T-helper 17 cell (primary cell): ENCODE measurements at regions not wholly inside any gene's neighbourhood (a gene's known extent, or its start where the extent isn't known, plus 50 kb on each side); places are given as distances from the start of the nearest gene placed in this dataset.
"Not testable (repeated sequence)": the region's sequence is repeated elsewhere in the genome, so short reads cannot be mapped to it uniquely, and the experiment has no call there.

Source experiments
- ATAC-seq: fragments of 150-1000 bp; cut with Tn5 transposase; 2 replicates; pipeline ENCODE4 v1.10.0; 2021; ENCODE audit warnings: mild to moderate bottlenecking, moderate library complexity
- DNase-seq, 3 donors: peaks; one replicate each; pipeline versions ENCODE4 v3.0.0 to v3.0.0-alpha.2; 2020 to 2021
- H3K9me3 ChIP-seq: one replicate; pipeline ENCODE4 v1.7.0; 2013; ENCODE audit warnings: low read length, mild to moderate bottlenecking; ENCODE audit not compliant: control insufficient read depth, poor library complexity, severe bottlenecking
- H3K27ac Mint-ChIP-seq: one replicate; pipeline ENCODE4 v1.8.0; 2022; ENCODE audit warnings: mild to moderate bottlenecking, moderate library complexity, mixed read lengths
- H3K27me3 Mint-ChIP-seq: one replicate; pipeline ENCODE4 v1.8.0; 2022; ENCODE audit warnings: mixed read lengths
- H3K36me3 Mint-ChIP-seq: one replicate; pipeline ENCODE4 v1.8.0; 2022; ENCODE audit warnings: low read depth, mixed read lengths
- H3K4me1 Mint-ChIP-seq: one replicate; pipeline ENCODE4 v1.8.0; 2022; ENCODE audit warnings: mild to moderate bottlenecking, mixed read lengths
- H3K4me3 Mint-ChIP-seq: one replicate; pipeline ENCODE4 v1.8.0; 2022; ENCODE audit warnings: mild to moderate bottlenecking, moderate library complexity, mixed read lengths

DNA sequence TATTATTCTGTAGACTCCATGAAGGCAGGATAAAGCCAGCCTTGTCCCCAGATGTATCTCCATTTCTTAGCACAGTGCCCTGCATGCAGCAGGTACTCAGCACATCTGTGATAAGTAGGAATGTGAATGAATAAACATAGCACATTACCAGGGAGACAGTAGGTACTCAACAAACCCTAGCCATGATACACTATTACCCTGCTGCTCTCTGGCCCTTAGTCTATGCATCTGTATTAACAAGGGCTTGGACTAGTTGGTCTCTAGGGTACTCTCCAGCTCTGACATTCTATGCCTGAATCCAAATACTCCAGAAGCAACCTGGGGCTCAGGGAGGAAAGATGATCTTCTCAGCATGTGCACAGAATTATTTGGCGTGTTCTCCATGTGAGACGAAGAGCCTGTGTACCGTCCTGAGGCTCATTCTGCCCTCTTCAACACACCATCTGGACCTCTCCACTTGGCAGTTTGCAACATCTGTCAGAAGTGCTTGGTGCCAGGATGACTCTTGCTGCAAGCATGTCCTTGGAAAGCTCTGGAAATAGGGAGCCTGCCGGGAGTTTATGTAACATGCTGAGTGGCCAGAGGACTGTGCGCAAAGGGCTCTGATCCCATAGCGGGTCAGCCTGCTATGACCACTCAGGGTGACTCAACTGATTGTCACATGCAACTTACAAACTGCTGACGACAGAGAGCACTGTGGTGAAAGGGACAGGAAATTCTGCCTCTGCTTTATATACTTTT lies 228.2 kb upstream of the USP24 start:
- no peak for ATAC-seq
- H3K27me3 Mint-ChIP-seq, result peaks cover 27% of the 10 kb centered on the region
- H3K4me3 Mint-ChIP-seq, result no peak overlapping the region
- no peaks in the 10 kb centered on the region for H3K36me3 Mint-ChIP-seq
- H3K4me1 Mint-ChIP-seq, result no peaks in the 10 kb centered on the region
- H3K9me3 ChIP-seq, result no peaks in the 10 kb centered on the region
- DNase-seq, result no peak
- no peak overlapping the region for H3K27ac Mint-ChIP-seq

DNA sequence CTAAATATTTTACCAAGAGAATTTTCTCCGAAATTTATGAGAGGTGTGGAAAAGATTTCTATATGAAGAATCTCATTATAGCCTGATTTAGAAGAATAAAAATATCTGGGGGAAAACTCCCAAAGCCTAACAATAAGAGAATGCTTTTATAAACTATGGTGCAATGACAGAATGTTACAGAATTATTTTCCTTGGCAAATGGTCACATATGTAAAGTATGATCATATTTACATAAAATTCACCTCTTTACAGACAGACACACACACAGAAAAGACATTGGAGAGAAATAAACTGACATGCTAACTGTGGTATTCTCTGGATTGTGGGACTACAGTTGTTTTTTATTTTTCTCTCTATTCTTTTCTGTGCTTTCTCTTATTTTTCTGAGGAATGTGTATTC lies 226.3 kb upstream of the USP24 start:
- peaks cover 23% of the 10 kb centered on the region for H3K27me3 Mint-ChIP-seq
- no peak overlapping the region for H3K27ac Mint-ChIP-seq
- no peak overlapping the region for H3K4me3 Mint-ChIP-seq
- no peak for DNase-seq
- no peak for ATAC-seq
- no peaks in the 10 kb centered on the region for H3K36me3 Mint-ChIP-seq
- no peaks in the 10 kb centered on the region for H3K9me3 ChIP-seq
- H3K4me1 Mint-ChIP-seq, result no peaks in the 10 kb centered on the region

DNA sequence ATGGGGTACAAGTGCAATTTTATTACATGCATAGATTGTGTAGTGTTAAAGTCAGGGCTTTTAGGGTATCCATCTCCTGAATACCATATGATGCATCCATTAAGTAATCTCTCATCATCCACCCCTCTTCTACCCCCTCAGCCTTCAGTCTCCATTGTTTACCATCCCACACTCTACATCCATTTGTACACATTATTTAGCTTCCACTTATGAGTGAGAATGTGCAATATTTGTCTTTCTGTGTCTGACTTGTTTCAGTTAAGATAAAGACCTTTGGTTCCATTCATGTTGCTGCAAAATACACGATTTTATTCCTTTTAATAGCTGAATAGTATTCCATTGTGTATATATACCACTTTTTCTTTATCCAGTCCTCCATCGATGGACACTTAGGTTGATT lies 222.5 kb upstream of the USP24 start:
- Mint-ChIP-seq H3K36me3 (no peaks in the 10 kb centered on the region), H3K4me3 (no peak overlapping the region), H3K4me1 (no peaks in the 10 kb centered on the region)

DNA sequence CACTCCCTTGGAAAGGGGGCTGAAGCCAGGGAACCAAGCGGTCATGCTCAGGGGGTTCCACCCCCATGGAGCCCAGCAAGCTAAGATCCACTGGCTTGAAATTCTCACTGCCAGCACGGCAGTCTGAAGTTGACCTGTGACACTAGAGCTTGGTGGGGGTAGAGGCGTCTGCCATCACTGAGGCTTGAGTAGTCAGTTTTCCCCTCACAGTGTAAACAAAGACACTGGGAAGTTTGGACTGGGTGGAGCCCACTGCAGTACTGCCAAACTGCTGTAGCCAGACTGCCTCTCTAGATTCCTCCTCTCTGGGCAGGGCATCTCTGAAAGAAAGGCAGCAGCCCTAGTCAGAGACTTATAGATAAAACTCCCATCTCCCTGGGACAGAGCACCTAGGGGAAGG lies 215.6 kb upstream of the USP24 start:
- peaks cover 61% of the 10 kb centered on the region for H3K27me3 Mint-ChIP-seq
- not testable (repeated sequence) for DNase-seq

More for the DNA sequence above, 222.5 kb upstream of the USP24 start:
- Mint-ChIP-seq H3K27me3 (peaks cover 6% of the 10 kb centered on the region), H3K27ac (no peak overlapping the region)
- ATAC-seq, result no peak
- DNase-seq, result no peak
- no peaks in the 10 kb centered on the region for H3K9me3 ChIP-seq

DNA sequence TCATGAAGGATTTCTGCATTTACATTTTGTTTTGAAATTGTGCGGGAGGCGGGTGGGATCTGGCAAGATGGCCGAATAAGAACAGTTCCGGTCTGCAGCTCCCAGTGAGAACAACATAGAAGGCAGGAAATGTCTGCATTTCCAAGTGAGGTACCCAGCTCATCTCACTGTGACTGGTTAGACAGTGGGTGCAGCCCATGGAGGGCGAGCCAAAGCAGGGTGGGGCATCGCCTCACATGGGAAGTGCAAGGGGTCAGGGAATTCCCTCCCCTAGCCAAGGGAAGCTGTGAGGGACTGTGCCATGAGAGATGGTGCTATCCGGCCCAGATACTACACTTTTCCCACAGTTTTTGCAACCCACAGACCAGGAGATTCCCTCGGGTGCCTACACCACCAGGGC lies 215.0 kb upstream of the USP24 start:
- not testable (repeated sequence) for ATAC-seq, H3K36me3 Mint-ChIP-seq, H3K4me3 Mint-ChIP-seq, H3K9me3 ChIP-seq, H3K27ac Mint-ChIP-seq, H3K4me1 Mint-ChIP-seq, DNase-seq
- H3K27me3 Mint-ChIP-seq, result peaks cover 61% of the 10 kb centered on the region

More for the DNA sequence above, 215.6 kb upstream of the USP24 start:
- not testable (repeated sequence) for H3K27ac Mint-ChIP-seq, ATAC-seq, H3K4me1 Mint-ChIP-seq, H3K9me3 ChIP-seq, H3K4me3 Mint-ChIP-seq, H3K36me3 Mint-ChIP-seq

DNA sequence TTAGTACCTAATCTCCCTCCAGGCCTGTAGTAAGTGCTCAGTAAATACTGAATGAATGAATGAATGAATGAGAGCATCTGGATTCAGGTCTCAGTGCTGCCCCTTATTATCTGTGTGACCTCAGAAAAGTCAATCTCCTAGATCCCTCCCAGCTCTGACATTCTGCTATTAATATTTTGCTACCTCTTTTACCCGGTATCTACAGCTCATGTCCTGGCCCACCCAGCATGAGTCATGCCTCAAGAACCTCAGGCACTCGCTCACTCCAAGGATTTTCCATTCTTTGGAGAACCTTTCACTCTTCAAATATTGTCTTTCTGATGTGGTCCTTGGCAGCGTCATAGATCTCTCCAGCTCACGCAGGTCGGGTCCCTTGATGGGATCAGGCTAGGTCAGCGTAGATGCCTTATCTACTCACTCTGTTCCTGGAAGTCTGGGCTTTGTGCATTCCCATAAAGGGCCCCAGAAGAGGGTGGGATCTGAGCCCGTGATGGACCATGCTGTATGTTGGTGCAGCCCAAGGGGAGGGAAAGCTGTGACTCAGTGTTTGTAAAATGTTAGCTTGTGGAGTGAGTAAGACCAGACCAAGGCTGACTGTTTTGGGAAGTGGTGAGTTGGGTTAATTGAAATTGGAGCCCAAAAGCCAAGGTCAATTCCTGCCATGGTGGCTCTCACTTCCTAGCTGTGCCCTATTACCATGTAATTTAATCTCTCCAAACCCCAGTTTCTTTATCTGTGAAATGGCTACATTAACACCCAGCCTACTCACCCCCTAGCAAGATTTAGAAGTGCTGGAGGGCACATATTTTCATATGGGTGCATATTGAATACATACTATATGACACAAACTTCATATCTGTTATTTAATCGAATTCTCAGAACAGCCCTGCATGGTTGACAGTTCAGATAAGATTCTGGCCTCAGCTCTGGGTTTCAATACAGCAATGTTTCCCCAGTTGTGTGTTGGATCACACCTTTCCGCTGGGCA lies 214.1 kb upstream of the USP24 start:
- ATAC-seq (no peak), DNase-seq (no peak)
- Mint-ChIP-seq H3K36me3 (no peaks in the 10 kb centered on the region), H3K27me3 (peaks cover 61% of the 10 kb centered on the region), H3K4me1 (no peaks in the 10 kb centered on the region), H3K27ac (no peak overlapping the region), H3K4me3 (no peak overlapping the region)
- no peaks in the 10 kb centered on the region for H3K9me3 ChIP-seq

DNA sequence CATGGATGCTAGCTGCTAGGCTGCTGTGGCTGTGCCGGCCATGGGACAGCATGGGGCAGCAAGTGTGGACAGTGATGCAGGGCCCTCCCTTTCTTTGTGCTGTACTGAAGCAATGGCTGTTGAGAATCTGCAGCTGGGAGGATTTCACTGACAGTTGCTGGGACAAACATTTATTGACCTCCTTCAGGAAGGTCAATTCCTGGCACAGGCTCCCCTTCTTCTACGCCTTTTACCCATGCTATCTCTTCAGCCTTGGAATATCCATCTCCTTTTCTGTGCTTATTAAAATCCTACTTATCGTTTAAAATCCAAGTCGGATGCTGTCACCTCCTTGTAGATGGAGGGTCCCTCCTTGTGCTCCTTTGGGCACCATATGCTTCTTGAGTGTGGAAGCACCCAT lies 213.1 kb upstream of the USP24 start:
- Mint-ChIP-seq H3K27ac (no peak overlapping the region), H3K27me3 (peaks cover 60% of the 10 kb centered on the region), H3K4me1 (no peaks in the 10 kb centered on the region), H3K36me3 (no peaks in the 10 kb centered on the region), H3K4me3 (no peak overlapping the region)
- no peaks in the 10 kb centered on the region for H3K9me3 ChIP-seq
- DNase-seq, result no peak
- ATAC-seq, result no peak

DNA sequence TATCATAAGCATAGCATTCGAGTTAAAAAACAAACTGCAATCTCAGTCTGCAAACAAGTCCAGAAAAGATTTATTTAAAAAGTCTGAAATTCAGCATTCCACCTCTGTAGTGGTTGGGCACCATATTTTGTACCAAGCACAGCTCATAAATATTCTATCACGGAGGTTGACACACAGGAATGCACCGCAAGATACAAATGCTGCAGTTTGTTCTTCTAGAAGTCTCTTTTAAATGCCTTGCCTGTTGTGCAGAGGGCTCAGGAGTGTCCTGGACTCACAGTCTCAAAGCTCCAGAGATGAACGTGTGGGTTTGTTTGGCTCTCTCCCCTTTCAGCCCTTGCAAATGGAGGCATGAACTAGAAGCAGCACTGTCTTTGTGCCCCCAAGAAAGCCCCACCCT lies 212.4 kb upstream of the USP24 start:
- no peak for ATAC-seq
- Mint-ChIP-seq H3K27ac (no peak overlapping the region), H3K4me3 (no peak overlapping the region), H3K27me3 (peaks cover 59% of the 10 kb centered on the region), H3K4me1 (no peaks in the 10 kb centered on the region), H3K36me3 (no peaks in the 10 kb centered on the region)
- DNase-seq, result no peak
- H3K9me3 ChIP-seq, result no peaks in the 10 kb centered on the region

DNA sequence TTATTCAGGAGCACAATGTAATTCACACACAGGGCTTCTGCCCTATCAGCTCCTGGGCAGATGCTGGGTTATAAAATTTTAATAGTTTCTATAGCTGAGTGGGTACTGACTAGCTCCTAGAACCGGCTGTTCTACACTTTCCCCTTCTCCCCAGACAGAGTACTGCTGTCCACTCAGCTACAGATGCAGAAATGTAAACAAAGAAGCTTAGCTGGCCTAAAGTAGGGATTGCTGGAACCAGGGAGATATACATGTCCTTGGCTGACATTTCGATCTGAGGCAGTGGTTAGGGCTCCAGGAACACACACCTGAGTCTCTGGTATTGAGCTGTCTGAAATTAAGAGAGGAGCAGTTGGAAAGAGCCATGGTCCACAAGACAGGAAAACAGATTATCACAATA lies 211.5 kb upstream of the USP24 start:
- no peak for DNase-seq
- peaks cover 50% of the 10 kb centered on the region for H3K27me3 Mint-ChIP-seq
- ATAC-seq, result no peak
- no peaks in the 10 kb centered on the region for H3K36me3 Mint-ChIP-seq
- no peak overlapping the region for H3K4me3 Mint-ChIP-seq
- H3K9me3 ChIP-seq, result no peaks in the 10 kb centered on the region
- no peaks in the 10 kb centered on the region for H3K4me1 Mint-ChIP-seq
- no peak overlapping the region for H3K27ac Mint-ChIP-seq

DNA sequence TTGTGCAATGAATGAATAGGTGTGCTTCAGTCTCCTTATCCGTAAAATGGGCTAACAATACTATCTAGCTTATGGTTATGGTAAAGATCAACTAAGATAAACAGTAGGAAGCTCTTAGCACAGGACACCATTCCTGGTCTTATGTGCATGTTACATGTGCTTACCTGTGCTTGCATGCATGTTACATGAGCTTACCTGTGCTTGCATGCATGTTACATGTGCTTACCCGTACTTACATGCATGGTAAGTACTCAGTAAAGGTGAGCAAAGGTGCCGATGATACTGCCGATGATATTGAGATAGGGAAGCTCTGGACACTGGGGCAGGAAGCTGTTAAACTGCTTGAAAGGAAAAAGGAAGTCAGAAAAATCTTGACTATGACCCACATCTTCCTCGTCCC lies 211.0 kb upstream of the USP24 start:
- no peaks in the 10 kb centered on the region for H3K9me3 ChIP-seq
- peaks cover 46% of the 10 kb centered on the region for H3K27me3 Mint-ChIP-seq
- no peak overlapping the region for H3K27ac Mint-ChIP-seq
- no peak for ATAC-seq
- H3K4me1 Mint-ChIP-seq, result no peaks in the 10 kb centered on the region
- no peak overlapping the region for H3K4me3 Mint-ChIP-seq
- no peak for DNase-seq
- H3K36me3 Mint-ChIP-seq, result no peaks in the 10 kb centered on the region

DNA sequence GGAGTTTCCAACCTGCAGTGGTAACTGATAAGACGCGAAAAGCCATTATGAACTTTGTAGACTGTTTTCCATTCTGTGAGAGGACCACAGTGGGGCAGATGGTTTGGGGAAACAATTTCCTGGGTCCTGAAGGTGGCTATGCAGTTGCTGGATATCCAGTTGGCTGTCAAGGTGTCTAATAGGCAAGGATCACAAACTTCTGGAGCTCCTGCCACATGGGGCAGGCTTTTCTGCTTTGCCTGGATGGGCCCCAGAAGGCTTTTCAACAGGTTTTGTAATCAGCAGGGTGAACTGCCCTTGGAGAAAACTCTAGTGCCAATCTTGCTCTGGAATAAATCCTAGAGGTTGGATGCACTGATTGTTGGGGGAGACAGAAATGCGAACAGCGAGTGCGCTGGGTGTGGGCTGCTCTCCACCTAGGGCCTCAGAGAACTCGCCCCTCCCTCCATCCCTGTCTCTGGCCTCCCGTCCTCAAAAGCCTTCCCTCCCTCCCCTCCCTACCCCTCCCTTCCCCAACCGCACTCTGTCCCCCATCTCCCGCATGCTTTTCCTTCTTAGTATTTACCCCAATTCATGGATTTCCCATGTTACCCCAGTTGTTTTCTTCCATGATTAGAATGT lies 210.3 kb upstream of the USP24 start:
- no peaks in the 10 kb centered on the region for H3K36me3 Mint-ChIP-seq
- DNase-seq (no peak), ATAC-seq (no peak)
- no peak overlapping the region for H3K27ac Mint-ChIP-seq
- H3K27me3 Mint-ChIP-seq, result peaks cover 44% of the 10 kb centered on the region
- no peak overlapping the region for H3K4me3 Mint-ChIP-seq
- H3K4me1 Mint-ChIP-seq, result no peaks in the 10 kb centered on the region
- H3K9me3 ChIP-seq, result no peaks in the 10 kb centered on the region

DNA sequence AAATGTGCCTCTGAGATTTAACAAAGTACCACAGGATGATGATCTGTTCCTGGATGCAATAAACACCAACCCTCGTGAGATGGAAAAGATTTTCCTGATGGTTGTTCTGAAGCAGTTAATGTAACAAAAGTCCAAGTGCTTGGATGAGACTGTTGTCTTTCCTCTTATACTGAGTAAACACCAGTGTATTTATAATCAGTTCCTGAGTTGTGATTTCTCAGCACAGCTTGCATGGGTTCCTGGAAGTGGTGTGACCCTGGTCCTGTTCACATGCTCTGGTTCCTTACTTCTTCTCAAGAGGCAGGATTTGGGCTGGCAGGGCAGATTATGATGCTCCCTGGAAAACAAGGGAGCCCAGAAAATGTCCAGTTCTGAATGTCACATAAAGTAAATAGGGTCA lies 208.2 kb upstream of the USP24 start:
- H3K27ac Mint-ChIP-seq, result no peak overlapping the region
- no peaks in the 10 kb centered on the region for H3K9me3 ChIP-seq
- H3K4me3 Mint-ChIP-seq, result no peak overlapping the region
- DNase-seq, result no peak
- no peaks in the 10 kb centered on the region for H3K36me3 Mint-ChIP-seq
- no peaks in the 10 kb centered on the region for H3K4me1 Mint-ChIP-seq
- peaks cover 23% of the 10 kb centered on the region for H3K27me3 Mint-ChIP-seq
- no peak for ATAC-seq

DNA sequence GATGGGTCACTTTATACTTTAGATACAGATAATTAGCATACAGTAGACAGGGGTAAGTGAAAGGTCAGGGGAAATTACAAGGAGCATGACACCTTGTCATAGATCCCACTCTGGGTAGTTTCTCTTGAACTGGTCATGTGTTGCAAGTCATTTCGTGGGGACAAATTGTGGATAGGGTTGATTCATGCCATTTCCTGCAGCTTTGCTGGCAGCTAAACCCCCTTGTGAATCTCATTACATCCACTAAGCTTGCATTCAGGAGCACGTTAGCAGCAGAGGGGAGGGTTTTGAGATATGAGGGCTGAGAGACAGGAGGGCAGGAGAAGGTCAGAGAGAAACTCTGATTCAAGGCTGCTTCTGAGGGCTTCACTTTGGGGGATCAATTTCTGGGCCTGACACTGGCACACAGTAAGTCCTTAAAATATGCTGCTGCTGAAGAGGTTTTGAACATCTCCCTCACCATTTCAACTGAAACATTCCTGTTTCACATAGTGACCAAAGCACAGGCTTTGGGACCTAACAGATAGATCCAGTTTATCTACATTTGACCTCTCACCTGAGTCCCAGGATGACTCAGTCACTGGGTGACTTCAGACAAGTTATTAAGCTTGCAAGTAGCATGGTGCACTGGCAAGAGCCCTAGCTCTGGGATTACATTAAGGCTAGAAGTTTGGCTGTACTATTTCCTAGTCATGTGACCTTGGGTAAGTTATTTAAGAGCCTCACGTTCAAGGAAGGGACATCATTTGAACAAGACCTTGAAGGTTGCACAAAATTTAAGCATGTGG lies 206.0 kb upstream of the USP24 start:
- DNase-seq, result no peak
- ATAC-seq, result no peak
- H3K9me3 ChIP-seq, result no peaks in the 10 kb centered on the region
- peaks cover 8% of the 10 kb centered on the region for H3K27me3 Mint-ChIP-seq
- H3K27ac Mint-ChIP-seq, result no peak overlapping the region
- no peaks in the 10 kb centered on the region for H3K4me1 Mint-ChIP-seq
- H3K4me3 Mint-ChIP-seq, result no peak overlapping the region
- no peaks in the 10 kb centered on the region for H3K36me3 Mint-ChIP-seq
